ENCODE measurements at regions not wholly inside any gene's neighbourhood (a gene's known extent, or its start where the extent isn't known, plus 50 kb on each side); places are given as distances from the start of the nearest gene placed in this dataset.

- DNase-seq = no peak
Measured at GRCh38 chr11:106410902-106411301, 333.4 kb downstream of the AASDHPPT start.

DNA sequence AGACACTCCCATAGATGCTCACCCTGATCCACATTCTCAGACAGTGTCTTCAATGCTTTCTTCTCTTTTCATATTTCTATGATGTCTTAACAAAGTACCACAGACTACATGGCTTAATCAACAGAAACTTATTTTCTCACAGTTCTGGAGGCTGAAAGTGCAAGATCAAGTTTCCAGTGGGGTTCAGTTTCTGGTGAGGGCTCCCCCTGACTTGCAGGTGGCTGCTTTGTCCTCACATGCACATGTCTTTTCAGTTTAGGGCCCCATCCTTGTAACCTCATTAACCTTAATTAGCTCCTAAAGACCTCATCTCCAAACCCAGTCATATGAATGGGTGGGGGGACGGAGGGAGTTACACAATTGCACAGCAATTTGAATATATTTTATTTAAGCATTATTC lies 335.8 kb downstream of the AASDHPPT start:
- no peak for DNase-seq

DNA sequence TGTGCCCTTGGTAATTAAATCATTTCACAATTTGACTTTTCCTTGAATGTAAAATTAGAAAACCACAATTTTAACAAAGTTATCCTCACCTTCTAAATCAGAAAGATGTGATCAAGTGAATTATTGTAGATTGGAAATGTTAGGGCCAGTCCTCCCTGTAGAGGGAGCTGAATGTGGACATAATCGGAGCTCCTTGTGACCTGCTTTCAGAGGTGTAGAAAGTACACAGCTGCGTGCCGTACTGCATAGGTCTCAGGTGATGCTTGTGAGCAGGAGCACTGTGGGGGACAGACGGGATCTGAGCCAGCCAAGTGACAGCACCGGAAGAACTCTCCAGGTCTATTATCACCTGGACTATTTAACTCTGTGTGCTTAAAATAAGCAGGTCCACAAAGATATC lies 338.0 kb downstream of the AASDHPPT start:
- DNase-seq = no peak

DNA sequence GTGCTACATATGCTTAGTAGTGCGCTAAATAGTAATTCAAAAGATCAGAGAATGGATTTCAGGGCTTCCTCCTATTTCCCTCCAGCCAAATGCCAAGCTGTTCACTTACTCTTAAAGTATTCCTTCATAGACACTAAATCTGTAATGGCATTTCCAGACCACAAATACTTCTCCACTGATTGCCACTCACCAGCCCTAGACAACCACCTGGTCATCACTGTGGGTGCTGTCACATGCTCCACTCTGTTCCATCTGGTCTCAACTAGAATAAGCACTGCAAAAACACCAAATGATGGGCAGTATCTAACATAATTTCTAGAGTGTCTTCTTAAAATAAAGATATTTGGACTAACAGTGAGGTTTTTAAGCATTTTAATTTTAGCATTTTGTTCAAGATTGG lies 341.3 kb downstream of the AASDHPPT start:
- no peak for DNase-seq

GRCh38 chr11:106420048-106420665 lies 342.7 kb downstream of the AASDHPPT start:
- DNase-seq = no peak

DNA sequence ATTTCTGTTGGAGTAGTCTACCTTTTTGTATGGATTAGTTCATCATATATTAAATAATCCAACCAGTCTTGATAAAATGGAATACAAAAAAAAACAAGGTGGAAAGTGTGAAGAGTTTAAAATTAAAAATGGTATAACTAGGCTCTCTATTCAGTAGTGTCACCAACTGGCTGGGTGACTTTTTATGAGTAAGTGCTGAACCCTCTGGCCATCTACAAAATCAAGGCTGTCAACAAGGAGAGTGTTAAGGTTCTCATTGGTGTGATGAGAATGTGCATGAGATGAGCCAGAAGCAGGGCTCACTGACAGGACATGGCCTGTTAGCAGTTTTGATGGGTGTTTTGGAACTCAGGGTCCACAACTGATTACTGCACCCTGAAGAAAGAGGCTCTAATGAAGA lies 343.2 kb downstream of the AASDHPPT start:
- DNase-seq = no peak

GRCh38 chr11:106421676-106422292 lies 344.3 kb downstream of the AASDHPPT start:
- no peak for DNase-seq

- DNase-seq = no peak
Measured at GRCh38 chr11:106422583-106422982, 345.1 kb downstream of the AASDHPPT start.

GRCh38 chr11:106424111-106424510 lies 346.6 kb downstream of the AASDHPPT start:
- DNase-seq = peak; percentile 87

DNA sequence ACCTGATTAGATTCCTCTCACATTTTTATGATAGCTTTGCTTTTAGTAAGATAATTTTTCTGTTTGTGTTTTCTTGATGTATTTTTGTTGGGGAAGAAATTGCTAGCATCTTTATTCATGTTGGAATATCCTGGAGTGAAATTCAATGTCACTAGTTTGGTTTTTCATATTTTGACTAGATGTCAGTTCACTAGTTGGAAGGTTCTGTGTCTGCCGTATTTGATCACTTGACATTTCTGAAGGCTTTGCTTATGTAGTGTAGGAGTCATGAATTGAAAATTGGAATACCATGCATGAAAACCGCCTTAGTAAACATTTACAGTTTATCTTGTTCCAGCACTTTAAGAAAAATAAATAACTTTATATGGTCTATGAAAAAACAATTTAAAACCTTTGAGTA lies 348.4 kb downstream of the AASDHPPT start:
- DNase-seq = no peak

DNA sequence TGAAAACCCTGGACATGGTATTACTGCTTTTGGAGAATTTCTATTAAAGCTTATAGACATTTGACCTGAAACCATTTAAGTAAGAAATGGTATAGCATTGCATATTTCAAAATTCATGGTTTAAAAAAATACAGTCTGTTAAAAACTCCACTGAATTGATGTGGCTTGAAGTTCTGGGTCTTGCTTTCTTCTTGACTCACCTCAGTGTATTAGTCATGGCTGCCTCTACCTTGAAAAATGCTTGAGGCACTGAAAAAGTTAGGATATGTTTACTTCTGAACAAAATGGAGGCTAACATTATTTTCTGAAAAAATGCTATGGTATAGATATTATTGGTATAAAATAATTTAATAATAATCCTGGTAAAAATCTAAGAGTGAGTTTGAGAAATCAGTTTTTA lies 349.2 kb downstream of the AASDHPPT start:
- DNase-seq = no peak

- DNase-seq = no peak
Measured at GRCh38 chr11:106427736-106428135, 350.3 kb downstream of the AASDHPPT start.

DNA sequence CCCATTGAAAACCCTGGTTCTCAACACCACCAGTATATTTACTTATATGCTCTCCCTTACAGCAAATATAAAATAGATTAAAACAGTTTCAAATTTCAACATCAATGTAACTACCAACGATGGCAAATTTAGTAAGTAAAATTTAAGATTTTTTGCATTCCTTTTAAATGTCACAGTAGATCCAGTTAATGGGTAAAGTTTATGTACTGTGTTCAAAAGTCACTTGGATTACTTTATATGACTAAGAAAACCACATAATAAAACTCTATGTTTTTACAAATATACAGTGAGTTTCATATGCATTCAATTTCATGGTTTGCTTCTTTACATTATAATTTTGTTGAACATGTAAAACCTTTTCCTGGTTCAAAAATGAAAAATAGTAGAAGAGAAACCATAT lies 364.6 kb downstream of the AASDHPPT start:
- peak; percentile 41 for DNase-seq

DNA sequence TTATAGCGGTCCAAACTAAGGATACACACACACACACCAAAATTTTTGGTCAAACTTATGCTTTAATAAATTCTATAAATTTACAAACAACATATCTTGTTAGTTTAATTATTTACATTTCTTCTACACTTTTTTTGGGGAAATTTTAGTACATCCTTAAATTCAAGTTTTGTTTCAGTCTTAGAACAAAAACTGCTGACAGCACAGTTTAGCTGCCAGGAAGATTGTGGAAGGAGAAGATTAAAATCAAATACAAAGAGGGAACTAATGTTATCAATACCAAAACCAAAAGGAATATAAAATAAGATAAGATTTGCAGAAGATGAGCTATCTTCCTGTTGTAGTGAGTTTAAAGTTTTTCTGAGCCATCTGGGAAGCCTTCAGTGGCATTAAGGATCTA lies 368.8 kb downstream of the AASDHPPT start:
- DNase-seq = no peak

- no peak for DNase-seq
Measured at GRCh38 chr11:106446955-106447354, 369.5 kb downstream of the AASDHPPT start.

GRCh38 chr11:106447631-106448191 lies 370.2 kb downstream of the AASDHPPT start:
- DNase-seq = no peak

GRCh38 chr11:106449763-106450162 lies 372.3 kb downstream of the AASDHPPT start:
- DNase-seq = no peak

GRCh38 chr11:106451228-106451922 lies 373.9 kb downstream of the AASDHPPT start:
- DNase-seq = no peak

DNA sequence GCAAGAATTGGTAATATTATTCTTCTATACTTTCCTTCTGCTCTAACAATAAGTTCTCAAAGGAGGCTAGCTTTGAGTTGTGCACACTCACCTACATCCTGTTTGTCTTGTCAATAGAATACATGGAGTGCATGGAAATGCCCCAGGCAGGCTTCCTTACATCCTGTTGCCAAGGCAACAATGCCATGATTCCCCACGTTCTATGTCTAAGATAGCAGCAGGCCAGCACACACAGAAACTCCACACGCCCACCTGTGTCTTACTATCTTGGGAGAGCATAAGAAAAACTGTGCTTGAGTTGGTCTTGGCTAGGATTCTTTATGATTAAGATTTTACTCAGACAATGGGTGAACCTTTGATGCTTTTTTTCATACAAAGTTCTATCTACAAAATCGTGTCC lies 379.2 kb downstream of the AASDHPPT start:
- DNase-seq = no peak

DNA sequence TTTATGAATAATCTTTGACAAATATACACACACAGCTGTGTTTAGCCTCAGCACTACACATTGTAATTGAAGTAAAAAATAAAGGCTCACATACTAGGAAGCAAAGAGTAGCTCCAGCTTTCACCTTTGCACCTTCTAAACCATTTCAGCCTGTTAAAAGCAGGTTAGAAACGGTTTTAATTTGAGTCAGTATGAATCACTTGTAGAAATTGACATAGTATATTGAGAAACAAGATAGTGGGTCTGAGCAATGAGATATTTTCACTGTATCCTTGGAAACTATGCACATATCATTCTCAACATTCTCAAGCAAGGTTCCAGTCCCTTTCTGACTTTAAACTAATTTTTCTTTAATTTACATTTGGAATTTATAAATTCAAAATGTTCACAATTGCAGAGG lies 380.3 kb downstream of the AASDHPPT start:
- peak; percentile 65 for DNase-seq

DNA sequence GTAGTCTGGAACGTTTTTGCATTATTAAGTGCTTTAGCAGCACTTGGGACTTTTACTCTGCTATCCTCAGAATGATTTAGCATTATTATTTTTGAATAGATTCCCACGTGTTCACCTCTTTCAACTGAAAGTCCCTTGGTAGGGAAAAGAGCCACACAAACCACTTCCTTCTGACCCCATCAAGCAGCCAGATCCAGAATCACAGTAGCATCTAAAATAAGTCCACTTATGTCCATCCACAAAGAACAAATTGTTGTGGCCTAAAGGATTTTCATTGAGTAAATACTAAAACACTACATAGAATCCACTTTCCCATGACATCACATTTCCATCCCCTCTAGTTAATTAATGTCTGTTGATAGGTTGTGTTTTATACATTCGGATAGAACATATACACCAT lies 381.7 kb downstream of the AASDHPPT start:
- no peak for DNase-seq

DNA sequence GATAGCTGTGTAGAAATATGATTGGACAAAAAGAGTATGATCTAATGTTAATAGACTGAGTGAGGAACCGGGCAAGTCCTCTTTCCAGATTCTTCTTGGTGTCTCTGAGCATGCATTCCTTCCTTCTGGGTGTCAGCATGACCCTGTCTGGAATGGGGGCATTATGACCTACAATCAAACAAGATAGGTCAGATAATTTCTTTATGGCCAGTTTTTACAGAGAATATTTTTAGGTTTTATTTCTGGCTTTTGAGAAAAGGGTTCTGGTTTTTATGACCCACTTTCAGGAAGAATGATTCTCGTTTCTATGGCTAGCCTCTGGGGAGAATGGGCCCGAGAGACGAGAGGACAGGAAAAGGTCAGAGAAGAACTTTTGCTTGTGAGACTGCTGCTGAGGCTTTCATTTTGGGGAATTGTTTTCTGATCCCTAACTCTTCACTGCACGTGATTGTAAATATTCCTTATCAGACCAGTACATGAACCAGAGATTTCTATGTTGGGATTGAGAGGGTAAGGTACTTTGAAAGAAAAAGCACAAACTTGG lies 383.8 kb downstream of the AASDHPPT start:
- DNase-seq = no peak

GRCh38 chr11:106461839-106462545 lies 384.5 kb downstream of the AASDHPPT start:
- DNase-seq = peak; percentile 62
